Medulla oblongata (tissue), 1 donor: ENCODE measurements at regions not wholly inside any gene's neighbourhood (a gene's known extent, or its start where the extent isn't known, plus 50 kb on each side); places are given as distances from the start of the nearest gene placed in this dataset.

ENCODE experiments used
- DNase-seq: peaks from one replicate; pipeline ENCODE4 v3.0.0-alpha.2; 2015; ENCODE audit errors: extremely low spot score

DNA sequence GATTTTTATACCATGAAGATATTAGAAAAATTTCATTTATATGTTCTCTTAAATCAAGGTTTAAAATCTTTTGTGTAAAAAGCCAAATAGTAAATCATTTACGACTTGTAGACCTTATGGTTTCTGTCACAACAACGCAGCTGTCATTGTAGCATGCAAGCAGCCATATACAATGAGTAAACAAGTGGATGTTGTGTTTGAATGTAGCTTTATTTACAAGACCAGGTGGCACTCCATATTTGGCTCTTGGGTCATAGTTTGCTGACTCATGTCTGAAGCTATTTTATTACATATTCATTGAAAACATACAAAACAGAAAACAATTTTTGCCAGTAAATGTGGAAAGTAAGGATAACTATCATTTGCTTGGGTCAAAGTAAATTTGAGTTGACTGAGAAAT lies 930.8 kb downstream of the SLITRK5 start:
- DNase-seq = no peak

- DNase-seq = no peak
These were observed 931.9 kb downstream of the SLITRK5 start for GRCh38 chr13:88602786-88603777.

GRCh38 chr13:88617176-88617575 lies 946.0 kb downstream of the SLITRK5 start:
- DNase-seq = no peak

DNA sequence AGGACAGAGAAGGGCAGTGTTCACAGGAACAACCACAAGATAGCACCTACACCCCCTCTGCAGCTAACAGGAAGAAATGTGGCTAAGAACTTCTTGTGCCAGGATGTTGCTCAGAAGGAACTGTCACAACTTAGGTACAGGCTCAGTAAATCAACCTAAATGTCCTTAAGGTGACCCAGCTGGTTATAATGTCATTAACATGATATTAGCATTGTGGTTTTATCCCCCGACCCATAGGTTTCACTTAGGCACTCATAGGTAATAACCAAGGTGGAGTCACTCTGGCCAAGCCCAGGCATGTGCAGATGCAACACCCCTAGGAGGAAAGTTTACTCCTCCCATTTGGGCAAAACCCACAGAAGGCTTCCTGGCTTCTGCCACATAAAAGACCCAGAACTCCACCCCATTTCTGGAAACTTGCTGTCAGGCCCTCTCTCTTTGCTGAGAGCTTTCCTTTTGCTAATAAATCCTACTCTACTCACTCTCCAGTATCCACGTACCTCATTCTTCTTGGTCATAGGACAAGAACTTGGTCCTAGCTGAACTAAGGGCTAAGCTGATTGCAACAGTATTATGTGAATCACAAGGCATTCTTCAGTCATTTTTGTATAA lies 951.3 kb downstream of the SLITRK5 start:
- DNase-seq = no peak

DNA sequence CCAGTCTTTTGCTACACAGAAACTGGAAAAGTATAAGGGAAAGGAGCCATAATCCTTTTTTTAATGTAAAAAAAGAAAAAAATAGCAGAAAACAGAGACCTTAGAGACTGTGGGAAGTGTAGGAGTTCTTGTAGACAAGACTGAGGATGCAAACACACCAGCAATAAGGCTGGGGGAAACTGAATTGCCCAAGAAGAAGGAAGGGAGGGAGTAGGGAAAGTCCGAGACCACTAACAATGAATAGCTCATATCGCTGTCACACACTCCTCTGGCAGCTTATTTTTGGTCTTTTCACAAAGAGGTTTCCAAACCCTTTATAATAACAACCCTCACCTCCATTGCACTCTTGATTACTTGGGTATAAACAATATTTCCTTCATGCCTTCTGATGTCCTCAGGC lies 952.0 kb downstream of the SLITRK5 start:
- DNase-seq = no peak

DNA sequence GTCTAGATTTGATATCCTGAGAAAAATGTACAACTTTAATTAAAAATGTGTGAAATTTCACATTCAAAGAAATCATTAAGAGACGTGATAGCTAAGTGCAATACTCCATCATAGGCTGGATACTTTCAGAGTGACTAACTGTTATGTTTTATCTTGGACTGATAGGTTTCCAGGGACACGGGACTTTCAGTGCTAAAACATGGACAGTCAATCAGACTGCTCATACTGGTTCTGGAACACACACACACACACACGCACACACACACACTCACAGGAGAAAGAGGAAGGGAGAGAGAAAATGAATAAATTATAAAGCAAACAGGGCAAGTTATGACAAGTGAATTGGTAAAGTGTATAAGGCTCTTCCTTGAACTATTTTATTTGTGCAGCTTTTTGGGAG lies 955.9 kb downstream of the SLITRK5 start:
- DNase-seq = no peak

DNA sequence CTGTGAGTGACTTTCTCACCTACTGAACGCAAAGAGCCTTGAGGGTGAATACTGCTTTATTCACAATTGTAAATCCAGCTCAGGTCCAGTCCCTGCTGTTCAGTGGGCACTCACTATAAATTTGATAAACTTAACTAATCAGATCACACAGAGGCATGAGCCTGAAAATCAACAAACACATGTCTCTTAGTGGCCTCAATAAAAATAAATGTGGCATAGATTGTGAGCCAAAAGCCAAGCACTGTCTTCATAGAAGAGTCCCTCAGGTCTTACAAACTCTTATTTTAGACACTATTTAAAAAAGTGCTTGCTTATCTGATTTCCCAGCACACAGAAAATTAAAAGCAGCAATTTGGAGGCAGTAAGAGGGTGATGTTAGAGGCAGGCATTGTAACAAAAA lies 957.7 kb downstream of the SLITRK5 start:
- DNase-seq = no peak

DNA sequence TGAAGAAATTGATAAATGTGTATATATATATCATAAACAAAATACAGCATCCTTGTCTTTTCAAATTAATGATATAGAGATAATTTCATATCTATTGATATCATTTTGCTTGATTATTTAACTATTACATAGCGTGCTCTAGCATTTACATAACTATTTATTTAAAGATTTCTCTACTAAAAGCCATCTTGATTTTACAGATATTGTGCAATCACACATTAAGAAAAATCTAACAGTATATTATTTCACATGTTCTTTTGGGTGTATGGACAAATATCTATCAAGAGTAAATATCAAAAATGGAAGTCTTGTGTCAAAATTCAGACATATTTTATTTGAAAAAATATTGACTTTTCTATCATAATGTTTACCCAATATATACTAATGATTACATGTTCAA lies 966.8 kb downstream of the SLITRK5 start:
- DNase-seq = no peak

- DNase-seq = no peak
These were observed 972.1 kb downstream of the SLITRK5 start for GRCh38 chr13:88643233-88643632.

DNA sequence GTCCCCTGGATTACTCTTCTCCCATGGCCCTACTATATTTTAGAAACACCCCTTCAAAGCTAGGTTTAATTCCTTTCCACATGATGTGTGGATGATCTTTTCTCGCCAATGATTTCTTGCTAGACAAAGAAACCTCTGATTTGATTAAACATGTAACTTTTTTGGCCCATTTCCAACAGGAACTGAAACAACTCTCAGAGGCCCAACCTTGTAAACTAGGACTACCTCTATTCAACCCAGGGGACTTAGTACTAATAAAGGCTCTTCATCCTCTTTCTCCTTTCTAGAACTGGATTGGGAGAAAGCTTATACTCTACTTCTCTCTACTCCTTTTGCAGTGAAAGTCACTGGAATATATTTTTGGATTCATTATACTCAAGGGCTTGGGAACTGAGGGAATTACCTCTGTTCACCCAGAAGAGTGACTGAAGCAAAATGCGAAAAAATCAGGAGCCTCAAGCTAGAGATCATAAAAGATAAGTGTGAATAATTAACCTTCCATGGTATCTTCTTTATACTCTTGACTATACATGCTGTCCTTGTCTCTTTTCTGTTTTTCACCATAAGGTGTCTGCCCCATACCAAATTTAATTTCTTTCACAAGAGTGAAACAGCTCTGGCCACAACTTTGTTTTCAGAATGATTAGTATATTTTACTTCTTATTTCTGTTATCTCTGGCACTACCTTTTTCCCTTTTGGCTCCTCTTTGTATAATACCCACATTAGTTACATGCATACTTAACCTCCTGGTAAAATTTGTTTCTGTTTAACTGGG lies 977.6 kb downstream of the SLITRK5 start:
- DNase-seq = no peak

- DNase-seq = no peak
These were observed 978.7 kb downstream of the SLITRK5 start for GRCh38 chr13:88649855-88650254.

GRCh38 chr13:88651531-88651930 lies 980.4 kb downstream of the SLITRK5 start:
- DNase-seq = no peak

DNA sequence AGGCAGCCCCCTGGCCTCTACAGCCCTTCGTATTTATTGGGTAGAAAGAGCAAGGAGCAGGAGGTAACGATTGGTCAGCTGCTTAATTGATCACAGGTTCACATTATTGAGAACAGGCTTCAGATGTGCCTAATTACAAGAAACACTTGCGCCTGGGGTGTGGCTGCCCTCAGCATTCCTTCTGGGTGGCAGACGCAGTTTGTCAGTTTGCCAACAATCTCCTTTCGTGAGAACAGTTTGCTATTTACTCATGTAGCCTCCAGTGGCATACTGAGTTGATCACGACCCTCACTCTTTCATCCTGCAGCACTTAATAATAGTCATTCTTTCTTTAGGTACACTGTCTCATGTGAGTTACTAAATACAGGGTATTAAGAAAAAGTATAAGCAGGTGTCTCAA lies 985.6 kb downstream of the SLITRK5 start:
- no peak for DNase-seq

DNA sequence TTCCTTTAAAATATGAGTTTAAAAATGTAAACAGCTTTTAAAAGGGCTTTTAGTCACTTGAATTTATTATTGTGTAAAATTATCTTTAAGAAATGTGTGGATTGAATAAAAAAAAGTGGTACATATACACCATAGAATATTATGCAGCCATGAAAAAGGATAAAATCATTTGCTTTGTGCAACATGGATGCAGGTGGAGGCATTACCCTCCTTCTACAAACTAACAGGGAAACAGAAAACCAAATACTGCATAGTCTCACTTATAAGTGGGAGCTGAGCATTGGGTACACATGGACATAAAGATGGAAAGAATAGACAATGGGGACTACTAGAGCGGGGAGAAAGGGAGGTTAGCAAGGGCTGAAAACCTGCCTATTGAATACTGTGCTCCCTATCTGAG lies 999.3 kb downstream of the SLITRK5 start:
- DNase-seq = no peak

DNA sequence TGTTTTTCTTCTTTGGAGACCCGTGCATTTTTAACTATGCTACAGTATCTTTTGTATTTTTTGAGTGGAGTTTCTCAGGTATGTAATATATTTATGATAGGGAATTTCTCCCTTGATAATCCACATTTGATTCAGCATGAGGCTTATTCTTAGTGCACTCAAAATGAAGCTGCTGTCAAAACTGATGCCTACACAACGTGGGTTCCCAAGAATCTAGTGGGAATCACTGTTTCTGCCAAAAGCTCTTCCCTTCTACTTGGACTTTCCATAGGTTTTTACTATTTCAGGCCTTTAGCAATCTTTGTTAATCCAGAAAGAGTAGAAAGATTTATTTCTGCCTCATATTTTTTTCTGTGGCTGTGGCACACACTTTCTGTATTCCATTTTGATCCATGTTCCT lies 1003.7 kb downstream of the SLITRK5 start:
- DNase-seq = no peak

DNA sequence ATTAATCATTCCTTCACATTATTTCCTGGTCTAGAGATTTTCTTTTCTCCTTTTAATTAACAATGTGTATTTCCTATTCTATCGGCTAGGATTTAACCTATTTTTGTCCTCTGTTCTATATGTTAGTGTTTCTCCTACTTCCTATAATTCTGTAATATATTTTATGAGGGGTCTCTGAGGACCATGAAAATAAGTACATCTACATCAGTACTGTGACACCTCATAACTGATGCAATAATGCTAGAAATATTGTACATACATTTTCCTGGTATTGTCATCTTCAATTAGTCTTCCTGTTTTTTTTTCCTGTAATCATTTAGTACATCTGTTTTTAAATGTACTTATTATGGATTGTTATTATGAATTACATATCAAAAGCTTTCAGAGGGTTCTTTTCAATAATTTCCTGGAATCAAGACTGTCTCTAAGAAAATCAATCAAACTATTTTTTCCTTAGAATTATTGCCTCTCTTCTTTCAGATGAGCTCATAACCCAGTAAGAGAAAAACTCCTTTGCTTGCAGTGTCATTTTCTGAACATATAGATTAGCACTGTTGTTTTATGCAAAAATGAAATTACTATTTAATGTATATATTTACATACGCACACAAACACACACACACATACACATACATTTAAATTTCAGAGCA lies 1004.3 kb downstream of the SLITRK5 start:
- no peak for DNase-seq

GRCh38 chr13:88676016-88676415 lies 1004.8 kb downstream of the SLITRK5 start:
- no peak for DNase-seq

DNA sequence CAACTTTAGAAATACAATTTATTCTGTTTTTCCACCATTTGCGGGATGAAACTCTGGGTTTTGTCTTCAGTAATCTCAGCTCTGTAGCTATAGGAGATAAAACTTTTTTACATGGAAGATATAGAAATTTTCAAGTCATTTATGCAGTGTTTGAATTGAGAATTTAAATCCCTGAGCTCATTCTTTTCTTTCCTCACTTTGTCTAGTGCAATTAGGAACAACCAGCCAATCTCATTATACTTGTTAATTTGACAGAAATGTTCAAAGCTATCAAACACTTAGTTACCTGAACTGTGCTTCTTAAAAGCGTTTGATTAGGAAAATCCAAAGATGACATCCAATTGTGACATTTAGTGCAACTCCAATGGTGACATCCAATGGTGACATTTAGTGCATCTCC lies 1014.3 kb downstream of the SLITRK5 start:
- no peak for DNase-seq

DNA sequence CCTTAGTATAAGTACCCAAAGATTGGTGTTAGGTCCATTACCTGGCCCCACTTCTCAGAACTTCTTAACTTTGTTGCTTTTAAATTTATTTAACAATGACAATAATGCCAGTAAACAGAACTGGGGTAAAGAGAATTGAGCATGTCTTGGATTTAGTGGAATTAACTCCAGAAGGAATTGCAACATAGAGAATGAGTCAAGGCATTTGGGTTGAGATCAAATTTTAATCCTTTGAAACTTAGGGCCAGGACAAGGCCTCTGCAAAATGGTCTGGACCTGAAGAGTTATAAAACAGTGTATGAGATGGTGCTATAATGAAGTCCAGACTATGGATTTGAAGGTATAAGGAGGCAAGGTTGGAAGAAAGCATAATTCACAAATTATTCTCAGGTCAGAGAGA lies 1030.4 kb downstream of the SLITRK5 start:
- no peak for DNase-seq

DNA sequence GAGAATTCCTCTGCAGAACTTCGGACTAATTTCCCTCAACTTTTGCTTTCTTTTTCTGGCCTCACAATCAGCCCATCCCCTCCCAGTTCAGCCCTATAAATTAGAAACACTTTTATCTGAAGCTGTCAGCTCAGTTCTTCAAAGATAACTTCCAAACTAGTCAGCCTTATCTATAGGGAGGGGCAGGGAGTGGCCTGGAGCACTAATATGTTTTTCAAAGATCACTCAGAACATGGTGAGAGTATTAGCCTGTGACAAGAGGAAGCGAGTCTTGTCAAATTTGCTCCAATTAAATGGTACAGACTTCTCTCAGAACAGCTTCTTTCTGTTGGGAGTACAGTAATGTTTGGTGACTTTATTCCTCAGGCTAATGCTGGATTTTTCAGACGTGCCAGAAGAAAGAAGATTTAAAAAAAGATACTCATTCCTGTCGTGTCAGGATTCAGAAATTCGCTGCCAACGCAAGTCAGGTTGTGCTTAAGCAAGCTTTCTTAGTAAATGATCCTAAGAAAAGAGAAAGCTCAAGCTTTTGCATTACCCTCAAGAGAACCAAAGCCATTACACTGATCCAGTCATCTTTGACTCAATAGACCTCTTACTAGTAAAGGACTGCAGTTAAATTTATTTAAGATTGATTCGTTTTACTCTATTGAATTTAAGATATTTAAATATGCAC lies 1033.6 kb downstream of the SLITRK5 start:
- DNase-seq = no peak

GRCh38 chr13:88707646-88708045 lies 1036.5 kb downstream of the SLITRK5 start:
- no peak for DNase-seq
